HUES48 (cell line): ENCODE measurements at regions not wholly inside any gene's neighbourhood (a gene's known extent, or its start where the extent isn't known, plus 50 kb on each side); places are given as distances from the start of the nearest gene placed in this dataset.

ENCODE experiments used
- H3K27ac ChIP-seq: one replicate; pipeline ENCODE4 v1.7.0; 2013; ENCODE audit warnings: low read depth, low read length, inconsistent platforms
- H3K27me3 ChIP-seq: 2 replicates; pipeline ENCODE4 v1.6.1; 2013; ENCODE audit warnings: mild to moderate bottlenecking, low read length; ENCODE audit not compliant: control insufficient read depth, insufficient read depth
- H3K36me3 ChIP-seq: 2 replicates; pipeline ENCODE4 v1.6.1; 2013; ENCODE audit warnings: low read length; ENCODE audit not compliant: control insufficient read depth, insufficient read depth
- H3K4me1 ChIP-seq: 2 replicates; pipeline ENCODE4 v1.6.1; 2013; ENCODE audit warnings: mild to moderate bottlenecking, low read length; ENCODE audit not compliant: control insufficient read depth, insufficient read depth
- H3K4me3 ChIP-seq: 2 replicates; pipeline ENCODE4 v1.5.1; 2013; ENCODE audit warnings: mild to moderate bottlenecking, low read depth, low read length
- H3K9ac ChIP-seq: 2 replicates; pipeline ENCODE4 v1.6.1; 2013; ENCODE audit warnings: mild to moderate bottlenecking, low read depth, low read length, moderate library complexity
- H3K9me3 ChIP-seq: 2 replicates; pipeline ENCODE4 v1.6.1; 2013; ENCODE audit warnings: low read length; ENCODE audit not compliant: control insufficient read depth, insufficient read depth

- H3K27me3 ChIP-seq, result no peaks in the 10 kb centered on the region
- no peak overlapping the region for H3K4me3 ChIP-seq
- H3K9ac ChIP-seq, result no peak overlapping the region
- no peaks in the 10 kb centered on the region for H3K36me3 ChIP-seq
- H3K4me1 ChIP-seq, result no peaks in the 10 kb centered on the region
- no peaks in the 10 kb centered on the region for H3K9me3 ChIP-seq
- no peak overlapping the region for H3K27ac ChIP-seq
These were observed 1159.0 kb downstream of the TYW1 start for GRCh38 chr7:68155676-68156075.

GRCh38 chr7:68158686-68159295, 1162.2 kb downstream of the TYW1 start:
- Histone ChIP-seq H3K4me3 (no peak overlapping the region), H3K4me1 (no peaks in the 10 kb centered on the region), H3K9ac (no peak overlapping the region), H3K36me3 (no peaks in the 10 kb centered on the region), H3K27ac (no peak overlapping the region), H3K9me3 (no peaks in the 10 kb centered on the region), H3K27me3 (no peaks in the 10 kb centered on the region)

GRCh38 chr7:68162712-68163111, 1166.1 kb downstream of the TYW1 start:
- Histone ChIP-seq H3K27me3 (no peaks in the 10 kb centered on the region), H3K9ac (no peak overlapping the region), H3K4me1 (no peaks in the 10 kb centered on the region), H3K36me3 (no peaks in the 10 kb centered on the region), H3K4me3 (no peak overlapping the region), H3K9me3 (no peaks in the 10 kb centered on the region), H3K27ac (no peak overlapping the region)

- H3K4me3 ChIP-seq, result no peak overlapping the region
- no peak overlapping the region for H3K27ac ChIP-seq
- H3K9ac ChIP-seq, result no peak overlapping the region
- H3K4me1 ChIP-seq, result no peaks in the 10 kb centered on the region
- no peaks in the 10 kb centered on the region for H3K9me3 ChIP-seq
- H3K36me3 ChIP-seq, result no peaks in the 10 kb centered on the region
- no peaks in the 10 kb centered on the region for H3K27me3 ChIP-seq
These were observed 1169.9 kb downstream of the TYW1 start for GRCh38 chr7:68166525-68166924.

- Histone ChIP-seq H3K9me3 (no peaks in the 10 kb centered on the region), H3K4me3 (no peak overlapping the region), H3K9ac (no peak overlapping the region), H3K36me3 (no peaks in the 10 kb centered on the region), H3K27me3 (no peaks in the 10 kb centered on the region), H3K27ac (no peak overlapping the region), H3K4me1 (no peaks in the 10 kb centered on the region)
These were observed 1176.9 kb downstream of the TYW1 start for GRCh38 chr7:68173513-68173912.

GRCh38 chr7:68176974-68177373, 1180.3 kb downstream of the TYW1 start:
- Histone ChIP-seq H3K36me3 (no peaks in the 10 kb centered on the region), H3K27me3 (no peaks in the 10 kb centered on the region), H3K9me3 (no peaks in the 10 kb centered on the region), H3K9ac (no peak overlapping the region), H3K27ac (no peak overlapping the region), H3K4me3 (no peak overlapping the region), H3K4me1 (no peaks in the 10 kb centered on the region)

- no peak overlapping the region for H3K4me3 ChIP-seq
- no peak overlapping the region for H3K9ac ChIP-seq
- no peaks in the 10 kb centered on the region for H3K4me1 ChIP-seq
- H3K36me3 ChIP-seq, result no peaks in the 10 kb centered on the region
- H3K9me3 ChIP-seq, result no peaks in the 10 kb centered on the region
- H3K27ac ChIP-seq, result no peak overlapping the region
- H3K27me3 ChIP-seq, result no peaks in the 10 kb centered on the region
These were observed 1184.1 kb downstream of the TYW1 start for GRCh38 chr7:68180761-68181160.

- Histone ChIP-seq H3K36me3 (no peaks in the 10 kb centered on the region), H3K9ac (no peak overlapping the region), H3K27ac (no peak overlapping the region), H3K4me3 (no peak overlapping the region), H3K27me3 (no peaks in the 10 kb centered on the region), H3K4me1 (no peaks in the 10 kb centered on the region), H3K9me3 (no peaks in the 10 kb centered on the region)
These were observed 1186.5 kb downstream of the TYW1 start for GRCh38 chr7:68183176-68183575.

- Histone ChIP-seq H3K4me3 (no peak overlapping the region), H3K9ac (no peak overlapping the region), H3K4me1 (no peaks in the 10 kb centered on the region), H3K27ac (no peak overlapping the region), H3K27me3 (no peaks in the 10 kb centered on the region), H3K36me3 (no peaks in the 10 kb centered on the region), H3K9me3 (no peaks in the 10 kb centered on the region)
These were observed 1189.2 kb downstream of the TYW1 start for GRCh38 chr7:68185631-68186456.

GRCh38 chr7:68187532-68187931, 1190.9 kb downstream of the TYW1 start:
- Histone ChIP-seq H3K4me3 (no peak overlapping the region), H3K27ac (no peak overlapping the region), H3K36me3 (no peaks in the 10 kb centered on the region), H3K4me1 (no peaks in the 10 kb centered on the region), H3K27me3 (no peaks in the 10 kb centered on the region), H3K9ac (no peak overlapping the region), H3K9me3 (no peaks in the 10 kb centered on the region)

GRCh38 chr7:68192941-68193340, 1196.3 kb downstream of the TYW1 start:
- H3K36me3 ChIP-seq, result no peaks in the 10 kb centered on the region
- no peaks in the 10 kb centered on the region for H3K27me3 ChIP-seq
- no peaks in the 10 kb centered on the region for H3K9me3 ChIP-seq
- H3K27ac ChIP-seq, result no peak overlapping the region
- H3K9ac ChIP-seq, result peak overlapping the region; percentile 11; the same call in 1 of the 2 replicates
- H3K4me3 ChIP-seq, result no peak overlapping the region
- no peaks in the 10 kb centered on the region for H3K4me1 ChIP-seq
